ENCODE measurements at regions not wholly inside any gene's neighbourhood (a gene's known extent, or its start where the extent isn't known, plus 50 kb on each side); places are given as distances from the start of the nearest gene placed in this dataset.

DNA sequence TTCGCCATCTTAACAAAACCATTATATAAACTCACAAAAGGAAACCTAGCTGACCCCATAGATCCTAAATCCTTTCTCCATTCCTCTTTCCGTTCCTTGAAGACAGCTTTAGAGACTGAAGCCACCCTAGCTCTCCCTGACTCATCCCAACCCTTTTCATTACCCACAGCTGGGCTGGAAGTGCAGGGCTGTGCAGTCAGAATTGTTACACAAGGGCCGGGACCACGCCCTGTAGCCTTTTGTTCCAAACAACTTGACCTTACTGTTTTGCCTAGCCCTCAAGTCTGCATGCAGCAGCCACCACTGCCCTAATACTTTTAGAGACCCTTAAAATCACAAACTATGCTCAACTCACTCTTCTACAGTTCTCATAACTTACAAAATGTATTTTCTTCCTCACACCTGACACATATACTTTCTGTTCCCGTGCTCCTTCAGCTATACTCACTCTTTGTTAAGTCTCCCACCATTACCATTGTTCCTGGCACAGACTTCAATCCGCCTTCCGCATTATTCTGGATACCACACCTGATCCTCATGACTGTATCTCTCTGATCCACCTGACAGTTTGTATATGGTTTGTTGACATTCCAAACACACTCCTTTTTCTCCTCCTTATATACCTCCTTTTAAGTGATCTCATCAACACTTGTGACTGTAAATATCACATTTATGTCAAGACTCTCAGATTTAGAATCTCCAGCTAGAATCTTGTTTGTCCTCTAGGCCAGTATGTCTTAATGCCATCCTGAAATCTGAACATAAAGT is 208.7 kb downstream of the KITLG start:
- no peak for DNase-seq

- DNase-seq, result no peak
Observed at GRCh38 chr12:88375306-88376305, 204.7 kb downstream of the KITLG start.

GRCh38 chr12:88377973-88378372 is 202.3 kb downstream of the KITLG start:
- DNase-seq, result no peak

GRCh38 chr12:88381466-88381865 is 198.8 kb downstream of the KITLG start:
- no peak for DNase-seq

DNA sequence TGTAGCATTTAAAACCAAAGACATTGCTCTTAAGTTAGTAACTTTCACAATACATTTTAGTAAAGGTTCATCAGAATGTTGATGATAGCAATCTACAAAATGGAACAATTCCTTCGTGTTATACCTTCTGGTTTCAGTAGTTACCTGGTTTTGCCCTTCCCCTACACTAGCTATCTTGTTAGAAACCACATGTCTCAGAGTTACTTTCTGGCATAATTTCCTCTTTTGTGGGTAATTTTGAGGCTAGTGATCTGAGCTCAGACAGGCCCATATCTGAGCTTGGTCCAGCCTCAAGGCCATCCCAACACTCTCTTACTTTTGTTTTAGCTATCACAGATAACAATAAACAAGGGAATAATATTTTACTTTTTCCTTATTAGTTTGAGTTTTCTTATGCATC is 196.9 kb downstream of the KITLG start:
- no peak for DNase-seq

DNA sequence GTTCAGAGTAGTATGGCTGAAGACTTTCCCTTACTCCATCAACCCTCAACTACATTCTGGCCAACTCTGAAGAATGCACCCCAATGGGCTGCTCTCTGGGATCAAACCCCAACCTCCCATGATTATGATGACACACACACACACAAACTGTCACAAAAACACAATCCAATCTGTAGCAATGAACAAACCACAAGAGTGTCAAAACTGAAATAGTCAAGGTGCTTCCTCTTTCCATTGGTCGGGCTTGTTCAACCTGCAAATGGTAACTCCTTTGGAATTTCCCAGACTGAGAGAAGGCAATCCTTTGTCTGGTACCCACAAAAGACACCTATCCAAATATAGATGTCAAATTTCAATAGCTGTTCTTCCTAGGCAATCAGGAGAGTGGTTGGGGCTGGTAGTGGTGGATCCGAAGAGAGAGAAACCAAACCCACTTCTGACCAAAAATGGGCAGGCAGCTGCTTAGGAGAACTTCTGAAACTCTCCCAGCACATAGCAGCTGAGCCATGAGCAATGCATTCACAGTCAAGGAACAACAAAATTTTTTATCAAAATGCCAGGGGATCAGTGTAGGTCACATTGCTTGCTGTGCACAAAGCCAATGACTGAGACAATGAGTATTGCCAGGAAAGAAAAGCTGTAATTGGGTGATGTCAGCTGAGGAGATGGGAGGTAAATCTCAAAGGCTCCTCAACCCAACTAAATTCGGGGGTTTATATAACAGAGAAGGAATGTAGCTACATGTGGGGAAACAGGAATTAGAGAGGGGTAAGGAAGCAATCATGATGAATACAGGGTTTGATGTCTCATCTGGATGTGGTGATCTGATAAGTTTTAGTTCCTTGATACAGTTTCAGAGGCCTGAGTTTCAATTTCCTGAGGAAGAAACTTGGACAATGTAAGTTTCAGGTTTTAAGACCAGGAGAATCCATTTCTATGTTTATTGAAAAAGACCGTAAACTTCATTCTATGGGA is 191.4 kb downstream of the KITLG start:
- DNase-seq, result no peak

GRCh38 chr12:88390811-88391210 is 189.5 kb downstream of the KITLG start:
- no peak for DNase-seq

DNA sequence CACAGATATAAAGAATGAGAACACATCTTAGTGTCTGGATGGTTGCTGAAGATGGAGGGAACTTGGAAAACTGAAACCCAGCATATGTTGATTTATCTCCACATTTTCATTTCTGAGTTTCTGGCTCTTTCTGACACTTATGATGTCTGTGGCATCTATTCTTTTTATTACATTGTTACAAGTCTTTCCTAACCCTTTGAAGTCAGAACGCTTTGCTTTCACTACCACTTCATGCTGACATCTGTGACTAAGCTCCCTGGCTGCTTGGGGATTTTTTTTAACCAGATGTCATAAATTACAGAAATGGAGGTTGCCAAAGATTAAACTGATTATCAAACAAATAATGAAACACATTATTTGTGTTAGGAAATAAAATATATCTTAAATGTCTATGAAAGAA is 188.7 kb downstream of the KITLG start:
- DNase-seq, result no peak

GRCh38 chr12:88393017-88393767 is 187.1 kb downstream of the KITLG start:
- no peak for DNase-seq

DNA sequence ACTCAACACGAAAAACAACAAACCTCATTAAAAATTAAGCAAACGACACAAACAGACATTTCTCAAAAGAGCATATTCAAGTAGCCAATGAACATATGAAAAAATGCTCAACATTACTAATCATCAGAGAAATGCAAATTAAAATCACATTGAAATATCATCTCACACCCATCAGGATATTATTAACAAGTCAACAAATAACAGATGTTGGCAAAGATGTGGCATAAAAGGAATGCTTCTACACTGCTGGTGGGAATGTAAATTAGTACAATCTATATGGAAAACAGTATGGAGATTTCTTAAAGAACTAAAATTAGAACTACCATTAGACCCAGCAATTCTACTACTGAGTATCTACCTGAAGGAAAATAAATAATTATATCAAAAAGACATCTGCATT is 182.2 kb downstream of the KITLG start:
- DNase-seq, result no peak

DNA sequence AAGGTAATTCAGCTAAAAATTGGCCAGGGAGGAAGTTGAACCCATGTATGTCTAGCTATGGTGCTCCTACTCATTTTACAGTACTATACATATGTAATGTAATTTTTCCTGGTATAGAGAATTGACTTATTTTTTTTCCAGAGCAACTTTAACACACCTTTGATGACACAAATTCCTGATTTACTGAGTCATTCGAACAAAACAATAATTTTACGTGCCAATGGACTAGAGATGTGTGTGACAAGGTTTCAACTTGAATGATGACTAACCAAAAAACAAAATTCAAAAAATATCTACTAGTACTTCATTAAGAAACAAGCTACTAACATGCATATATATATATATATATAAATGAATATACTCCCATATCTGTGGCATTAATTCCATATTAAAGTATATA is 180.5 kb downstream of the KITLG start:
- DNase-seq, result no peak

DNA sequence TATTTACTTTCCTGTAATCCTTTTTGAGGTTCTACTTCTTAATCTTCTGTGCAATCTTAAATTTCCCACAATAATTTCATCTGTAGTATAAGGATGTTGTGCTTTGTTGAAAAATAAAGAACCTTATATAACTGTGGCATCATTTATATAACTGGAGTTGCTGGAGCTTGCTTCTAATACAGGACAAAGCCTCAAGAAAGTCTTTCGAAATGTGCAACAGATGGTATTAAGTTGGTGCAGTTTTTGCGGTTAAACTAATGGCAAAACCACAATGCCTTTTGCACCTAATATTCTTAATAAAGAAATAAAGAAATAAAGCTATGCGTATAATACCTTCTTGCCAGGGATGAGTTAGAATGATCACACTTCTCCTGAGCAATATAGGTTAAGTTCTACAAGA is 180.0 kb downstream of the KITLG start:
- DNase-seq, result no peak

GRCh38 chr12:88401155-88401554 is 179.1 kb downstream of the KITLG start:
- DNase-seq, result no peak

GRCh38 chr12:88406905-88407304 is 173.4 kb downstream of the KITLG start:
- DNase-seq, result no peak

DNA sequence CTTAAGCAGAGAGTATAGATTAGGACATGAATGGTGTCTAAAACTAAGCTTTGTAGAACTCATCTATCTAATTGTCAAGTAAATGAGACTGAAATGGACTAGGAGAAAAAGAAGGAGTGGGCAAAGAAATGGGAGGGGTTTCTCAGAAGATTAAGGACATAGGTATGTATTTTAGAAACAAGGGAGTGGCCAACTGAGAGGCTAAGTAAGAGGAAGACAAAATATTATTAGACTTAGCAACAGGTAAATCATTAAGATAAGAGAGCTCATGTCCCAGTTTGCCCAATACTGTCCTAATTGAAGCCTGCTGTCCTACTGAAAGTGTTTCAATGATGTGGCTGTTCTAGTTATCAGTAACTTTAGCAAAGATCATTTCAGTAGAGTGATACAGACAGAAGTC is 171.4 kb downstream of the KITLG start:
- no peak for DNase-seq

GRCh38 chr12:88409257-88409656 is 171.0 kb downstream of the KITLG start:
- no peak for DNase-seq

- DNase-seq, result no peak
Observed at GRCh38 chr12:88411689-88412088, 168.6 kb downstream of the KITLG start.

DNA sequence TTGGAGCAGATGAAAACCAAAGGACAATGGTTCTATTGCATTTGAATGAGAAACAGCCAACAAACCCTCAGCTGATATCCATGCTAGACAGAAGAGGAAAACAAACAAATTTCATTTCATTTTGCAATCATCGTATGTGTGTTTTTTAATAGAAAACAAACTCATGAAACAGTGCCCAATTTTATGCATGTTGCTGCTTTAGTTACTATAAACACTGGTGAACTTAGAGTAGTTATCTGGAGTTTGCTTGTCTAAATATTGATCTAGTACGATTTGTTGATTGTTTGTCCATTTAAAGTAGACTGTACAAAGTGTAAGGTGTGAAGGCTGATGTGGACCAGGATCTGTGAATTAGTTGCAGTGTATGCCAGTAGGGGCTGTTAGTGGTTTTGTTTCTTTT is 166.6 kb downstream of the KITLG start:
- DNase-seq, result no peak

- no peak for DNase-seq
Observed at GRCh38 chr12:88416155-88416554, 164.1 kb downstream of the KITLG start.

DNA sequence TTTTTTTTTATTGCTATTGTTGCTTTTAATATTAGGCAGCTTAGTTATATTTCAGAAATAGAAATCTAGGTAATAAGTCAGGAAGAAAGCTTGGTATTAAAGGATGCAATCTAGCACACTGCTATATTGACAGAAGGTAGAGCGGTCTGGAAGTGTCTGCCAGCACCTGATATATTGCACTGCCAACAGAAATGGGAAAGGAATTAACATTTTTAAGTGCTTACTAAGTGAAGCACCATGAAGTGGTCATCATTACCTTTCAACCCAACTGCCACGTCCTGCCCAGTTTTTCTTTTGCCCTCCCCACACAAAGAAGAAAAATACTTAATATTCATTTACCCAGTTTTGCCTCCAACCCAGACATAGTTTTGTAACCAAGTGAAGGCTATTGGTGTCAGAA is 163.5 kb downstream of the KITLG start:
- DNase-seq, result no peak

GRCh38 chr12:88417531-88417930 is 162.7 kb downstream of the KITLG start:
- no peak for DNase-seq
